NB4 (cell line): ENCODE measurements at regions not wholly inside any gene's neighbourhood (a gene's known extent, or its start where the extent isn't known, plus 50 kb on each side); places are given as distances from the start of the nearest gene placed in this dataset.

ENCODE experiments used
- DNase-seq: peaks from one replicate; pipeline ENCODE4 v3.0.0; 2010; ENCODE audit warnings: low read depth
- H3K4me3 ChIP-seq: one replicate; pipeline ENCODE4 v1.5.1; 2011; ENCODE audit warnings: mild to moderate bottlenecking, low read depth, low read length, moderate library complexity
- MYC ChIP-seq: IDR thresholded peaks from 2 replicates; pipeline ENCODE4 v1.6.1; 2011; ENCODE audit warnings: low read depth, low read length
- POLR2A ChIP-seq: IDR thresholded peaks from 2 replicates; pipeline ENCODE4 v1.6.1; 2011; ENCODE audit warnings: mild to moderate bottlenecking; ENCODE audit not compliant: insufficient read length; ENCODE audit errors: extremely low read depth
- TF ChIP-seq, protein P1 (sequence below): IDR thresholded peaks from 2 replicates; pipeline ENCODE4 v1.6.1; 2011; ENCODE audit warnings: low read depth, low read length
- TF ChIP-seq, protein P2 (sequence below): IDR thresholded peaks from one replicate; pipeline ENCODE4 v1.5.1; 2012; ENCODE audit warnings: low read depth, low read length

DNA sequence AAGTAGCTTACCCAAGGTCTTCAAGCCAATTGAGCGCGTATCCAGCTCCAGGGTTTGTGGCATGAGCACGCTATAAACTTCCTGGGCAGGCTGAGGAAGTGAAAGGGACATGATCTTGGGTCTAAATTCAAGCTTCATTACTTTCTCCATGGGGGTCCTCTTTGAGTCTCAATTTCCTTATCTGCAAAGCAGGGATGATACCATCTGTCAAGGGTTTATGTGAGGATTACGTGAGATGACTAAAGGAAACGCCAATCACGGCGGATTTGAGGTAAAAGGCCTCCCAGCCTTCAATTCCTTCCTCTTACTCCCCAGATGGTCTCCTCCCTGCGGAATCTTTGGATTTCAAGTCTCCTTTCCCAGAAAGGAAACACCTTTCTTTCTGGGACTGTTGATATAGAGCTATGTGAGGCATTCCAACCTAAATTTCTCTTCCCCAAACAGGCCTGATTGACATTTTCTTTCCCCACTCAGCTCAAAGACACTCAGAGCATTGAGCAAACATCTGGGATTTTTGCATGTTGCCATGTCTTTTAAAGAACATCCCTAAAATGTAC lies 474.4 kb downstream of the INSC start:
- no peak for DNase-seq
- H3K4me3 ChIP-seq = no peak overlapping the region
- TF ChIP-seq, protein P1, sequence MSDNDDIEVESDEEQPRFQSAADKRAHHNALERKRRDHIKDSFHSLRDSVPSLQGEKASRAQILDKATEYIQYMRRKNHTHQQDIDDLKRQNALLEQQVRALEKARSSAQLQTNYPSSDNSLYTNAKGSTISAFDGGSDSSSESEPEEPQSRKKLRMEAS = no peak
- TF ChIP-seq MYC (no peak), POLR2A (no peak)
- TF ChIP-seq, protein P2, sequence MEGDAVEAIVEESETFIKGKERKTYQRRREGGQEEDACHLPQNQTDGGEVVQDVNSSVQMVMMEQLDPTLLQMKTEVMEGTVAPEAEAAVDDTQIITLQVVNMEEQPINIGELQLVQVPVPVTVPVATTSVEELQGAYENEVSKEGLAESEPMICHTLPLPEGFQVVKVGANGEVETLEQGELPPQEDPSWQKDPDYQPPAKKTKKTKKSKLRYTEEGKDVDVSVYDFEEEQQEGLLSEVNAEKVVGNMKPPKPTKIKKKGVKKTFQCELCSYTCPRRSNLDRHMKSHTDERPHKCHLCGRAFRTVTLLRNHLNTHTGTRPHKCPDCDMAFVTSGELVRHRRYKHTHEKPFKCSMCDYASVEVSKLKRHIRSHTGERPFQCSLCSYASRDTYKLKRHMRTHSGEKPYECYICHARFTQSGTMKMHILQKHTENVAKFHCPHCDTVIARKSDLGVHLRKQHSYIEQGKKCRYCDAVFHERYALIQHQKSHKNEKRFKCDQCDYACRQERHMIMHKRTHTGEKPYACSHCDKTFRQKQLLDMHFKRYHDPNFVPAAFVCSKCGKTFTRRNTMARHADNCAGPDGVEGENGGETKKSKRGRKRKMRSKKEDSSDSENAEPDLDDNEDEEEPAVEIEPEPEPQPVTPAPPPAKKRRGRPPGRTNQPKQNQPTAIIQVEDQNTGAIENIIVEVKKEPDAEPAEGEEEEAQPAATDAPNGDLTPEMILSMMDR = no peak

DNA sequence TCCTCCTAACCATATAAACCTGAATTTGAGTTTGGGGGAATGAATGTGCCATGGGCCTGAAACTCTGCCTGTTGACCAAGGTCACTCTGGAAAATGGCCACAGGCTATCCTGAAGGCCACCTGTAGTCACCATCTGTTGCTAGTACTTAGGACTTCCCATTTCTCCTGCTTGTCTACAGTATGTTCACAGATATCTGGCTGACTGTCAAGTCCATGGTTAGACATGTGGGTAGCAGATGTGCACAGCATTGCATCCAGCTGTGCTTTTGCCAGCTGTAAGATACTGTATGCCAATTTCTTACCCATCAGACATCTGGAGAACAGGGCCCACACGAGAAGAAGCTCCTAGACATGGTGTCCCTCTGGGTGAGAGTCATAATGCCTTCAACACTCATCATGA lies 475.4 kb downstream of the INSC start:
- H3K4me3 ChIP-seq = no peak overlapping the region
- DNase-seq = no peak
- TF ChIP-seq MYC = no peak
- TF ChIP-seq, protein P2 = no peak
- no peak for TF ChIP-seq POLR2A
- TF ChIP-seq, protein P1 = no peak

DNA sequence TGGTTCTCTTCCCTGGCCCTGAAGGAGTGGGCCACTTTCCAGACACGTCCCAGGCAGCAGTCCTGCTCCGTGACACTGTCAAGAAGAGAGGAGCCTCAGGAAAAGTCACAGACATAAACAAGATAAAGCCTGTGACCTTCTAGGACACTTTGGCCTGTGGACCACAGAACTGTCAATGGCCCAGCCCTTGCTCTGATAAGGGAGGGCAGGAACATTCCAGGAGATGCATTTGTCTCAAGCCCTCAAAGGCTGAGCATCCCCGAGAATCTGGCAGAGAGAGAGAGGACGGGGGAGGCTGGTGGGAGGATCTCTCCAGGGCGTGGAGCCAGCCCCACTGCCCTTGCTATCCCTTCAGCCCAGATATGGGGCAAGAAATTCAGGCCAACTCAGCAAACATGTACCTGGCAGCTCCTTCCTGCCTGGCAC lies 476.4 kb downstream of the INSC start:
- TF ChIP-seq, protein P1 = no peak
- TF ChIP-seq POLR2A (no peak), MYC (no peak)
- TF ChIP-seq, protein P2 = no peak
- no peak overlapping the region for H3K4me3 ChIP-seq
- DNase-seq = no peak

DNA sequence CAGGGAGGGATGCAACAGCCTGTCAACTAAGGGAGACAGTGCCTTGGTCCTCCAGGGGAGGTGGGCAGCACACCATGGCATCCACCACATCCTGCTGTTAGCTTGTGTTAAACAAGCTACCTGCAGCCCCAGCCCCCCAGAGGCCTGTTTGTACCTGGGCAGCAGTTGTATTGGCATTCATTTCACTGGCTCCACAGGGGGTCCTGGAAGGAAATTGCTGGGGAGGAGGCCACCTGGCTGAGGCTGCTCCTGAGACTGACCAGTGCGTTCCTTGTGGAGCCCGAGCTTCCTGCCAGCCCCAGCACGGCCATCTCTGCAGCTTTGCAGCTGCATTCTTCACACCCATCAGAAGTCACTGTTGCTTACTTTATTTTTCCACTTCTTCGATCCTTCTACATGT lies 479.9 kb downstream of the INSC start:
- DNase-seq = no peak

DNA sequence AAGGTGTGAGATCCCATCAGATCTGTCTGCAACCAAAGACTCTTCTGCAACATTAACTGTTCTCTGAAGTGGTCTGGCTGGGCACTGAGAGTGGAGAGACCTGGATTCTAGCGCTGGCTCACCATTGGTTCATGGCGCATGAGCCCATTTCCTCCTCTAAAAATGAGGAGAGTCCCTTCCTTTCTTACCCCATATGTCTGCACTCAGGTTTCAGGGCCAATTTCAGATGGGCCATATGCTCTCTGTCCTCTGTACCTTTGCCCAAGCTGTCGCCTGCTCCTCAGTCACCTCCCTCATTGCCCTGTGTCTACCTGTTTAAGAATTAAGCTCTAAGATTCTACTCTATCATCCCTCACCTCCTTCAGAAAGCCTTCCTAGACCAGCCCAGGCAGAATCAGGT lies 484.7 kb downstream of the INSC start:
- H3K4me3 ChIP-seq = no peak overlapping the region
- TF ChIP-seq POLR2A = no peak
- TF ChIP-seq, protein P2 = no peak
- no peak for DNase-seq

More for the DNA sequence above, 479.9 kb downstream of the INSC start:
- TF ChIP-seq MYC (no peak), POLR2A (no peak)
- TF ChIP-seq, protein P1 = no peak
- TF ChIP-seq, protein P2 = no peak
- H3K4me3 ChIP-seq = no peak overlapping the region

DNA sequence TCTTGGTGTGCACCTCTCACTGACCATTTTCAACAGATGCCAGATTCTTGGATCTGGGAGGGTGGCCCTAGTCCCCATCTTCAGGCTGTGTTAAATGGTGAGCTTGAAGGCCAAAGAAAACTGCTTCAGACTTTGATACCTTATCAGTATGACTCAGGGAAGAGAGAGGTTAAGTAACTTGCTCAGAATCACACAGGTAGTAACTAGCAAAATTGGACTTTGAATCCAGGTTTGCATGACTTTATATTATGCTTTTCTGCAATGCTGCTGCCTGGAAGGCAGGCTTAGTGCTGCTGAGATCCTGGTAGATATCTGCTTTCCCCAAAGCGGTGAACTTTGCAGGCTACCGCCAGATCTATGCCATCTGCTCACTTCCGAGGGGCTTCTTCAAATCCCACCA lies 487.3 kb downstream of the INSC start:
- no peak overlapping the region for H3K4me3 ChIP-seq
- TF ChIP-seq MYC = no peak
- TF ChIP-seq, protein P2 = no peak
- TF ChIP-seq, protein P1 = no peak
- DNase-seq = no peak
